Dermis microvascular lymphatic vessel endothelial cell (primary cell): ENCODE measurements at regions not wholly inside any gene's neighbourhood (a gene's known extent, or its start where the extent isn't known, plus 50 kb on each side); places are given as distances from the start of the nearest gene placed in this dataset.
"Not testable (repeated sequence)": the region's sequence is repeated elsewhere in the genome, so short reads cannot be mapped to it uniquely, and the experiment has no call there.

ENCODE experiments used
- DNase-seq, 2 donors: peaks; one replicate each; pipeline versions ENCODE4 v3.0.0 to v3.0.0-alpha.2; 2010; ENCODE audit warnings: low read depth in 2 of 2

DNA sequence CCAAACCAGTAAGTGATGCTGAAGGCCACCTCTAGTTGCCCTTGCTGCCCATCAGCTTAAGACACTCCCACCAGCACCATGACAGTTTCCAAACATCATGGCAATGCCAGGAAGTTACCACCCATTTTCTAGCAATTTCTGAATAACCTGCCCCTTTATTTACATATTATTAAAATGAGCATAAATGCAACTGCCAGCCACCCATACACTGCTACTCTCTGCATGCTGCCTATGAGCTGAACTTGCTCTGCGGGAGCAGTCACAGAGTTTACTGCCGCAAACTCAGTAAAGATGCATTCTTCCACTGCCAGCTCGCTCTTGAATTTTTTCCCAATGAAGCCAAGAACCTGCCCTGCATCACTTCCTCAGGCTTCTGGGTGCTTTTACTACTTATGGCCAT lies 212.6 kb downstream of the SH2D4B start:
- DNase-seq, result no peak

DNA sequence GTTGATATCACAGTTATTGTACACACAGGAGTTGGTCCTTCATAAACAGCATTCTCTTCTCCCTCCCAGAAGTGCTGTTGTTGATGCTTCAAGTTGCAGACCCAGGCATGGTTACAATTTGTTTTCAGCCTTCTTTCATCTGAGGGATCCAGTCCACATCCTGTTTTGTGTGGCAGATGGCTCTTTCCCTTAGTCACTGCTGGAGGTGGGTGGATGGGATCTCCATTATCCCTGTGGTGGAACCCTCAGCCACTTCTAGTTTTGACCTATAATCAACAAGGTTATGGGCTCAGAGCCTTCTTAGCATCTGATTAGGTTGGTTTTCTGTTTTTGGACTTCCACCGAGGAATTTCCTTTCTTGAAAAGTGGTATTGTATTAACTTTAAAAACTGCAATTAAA lies 214.2 kb downstream of the SH2D4B start:
- no peak for DNase-seq

GRCh38 chr10:80753612-80754011 lies 215.9 kb downstream of the SH2D4B start:
- DNase-seq, result no peak

DNA sequence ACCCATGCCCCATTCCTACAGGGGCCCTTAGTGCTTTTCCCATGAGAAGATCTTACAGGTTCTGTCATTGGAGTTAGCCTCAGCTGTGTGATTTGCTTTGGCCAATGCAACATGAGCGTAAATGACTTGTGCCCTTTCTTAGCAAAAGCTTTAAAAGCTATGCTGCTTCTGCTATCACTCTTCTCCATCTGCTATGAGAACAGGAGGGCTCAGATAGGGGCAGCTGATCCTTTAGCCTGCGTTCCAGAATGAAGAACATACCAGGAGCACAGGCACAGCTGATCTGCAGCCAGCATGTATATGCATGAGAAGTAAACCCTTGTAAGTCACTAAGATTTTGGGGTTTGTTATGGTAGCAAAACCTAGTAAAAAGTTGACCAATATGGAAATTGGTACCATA lies 218.2 kb downstream of the SH2D4B start:
- no peak for DNase-seq

DNA sequence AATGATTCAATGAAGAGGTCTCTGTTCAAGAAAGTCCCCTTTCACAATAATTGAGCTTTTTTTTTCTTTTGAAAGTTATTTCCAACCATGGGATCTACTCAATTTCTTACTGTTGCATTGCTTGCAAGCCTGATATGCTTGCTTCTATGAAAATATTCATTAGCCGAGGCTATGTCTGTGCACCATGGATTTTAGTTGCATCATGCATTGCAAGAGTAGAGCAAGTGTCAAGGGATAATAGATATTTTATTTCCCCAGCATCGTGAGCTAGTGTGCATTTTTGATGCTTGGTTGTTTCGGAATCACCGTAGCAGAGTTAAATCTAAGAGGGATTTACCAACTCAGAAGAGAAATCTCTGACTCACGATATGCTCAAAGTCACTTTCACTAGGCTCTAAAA lies 222.0 kb downstream of the SH2D4B start:
- DNase-seq, result no peak

DNA sequence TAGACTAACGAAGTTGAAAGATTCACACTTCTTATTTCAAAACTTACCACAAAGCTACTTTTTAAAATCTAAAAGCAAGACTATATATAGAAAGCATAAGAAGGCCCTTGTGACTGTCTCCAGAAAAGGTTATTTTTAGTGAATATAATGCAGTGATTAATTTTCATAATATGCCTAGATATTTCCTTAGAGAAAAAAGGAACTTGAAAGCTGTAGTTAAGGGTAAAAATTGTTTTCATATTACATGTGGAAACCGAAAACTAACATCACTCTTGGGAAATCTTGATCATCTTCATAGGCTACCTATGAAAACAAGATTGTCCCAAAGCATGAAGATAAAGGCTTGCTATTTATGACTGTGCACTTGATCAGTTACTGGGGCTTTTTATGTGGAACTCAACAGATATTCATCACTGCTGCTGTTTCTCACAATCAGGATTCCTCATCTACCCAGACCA lies 223.2 kb downstream of the SH2D4B start:
- DNase-seq, result no peak

- no peak for DNase-seq
Observed at GRCh38 chr10:80767963-80768362, 230.3 kb downstream of the SH2D4B start.

DNA sequence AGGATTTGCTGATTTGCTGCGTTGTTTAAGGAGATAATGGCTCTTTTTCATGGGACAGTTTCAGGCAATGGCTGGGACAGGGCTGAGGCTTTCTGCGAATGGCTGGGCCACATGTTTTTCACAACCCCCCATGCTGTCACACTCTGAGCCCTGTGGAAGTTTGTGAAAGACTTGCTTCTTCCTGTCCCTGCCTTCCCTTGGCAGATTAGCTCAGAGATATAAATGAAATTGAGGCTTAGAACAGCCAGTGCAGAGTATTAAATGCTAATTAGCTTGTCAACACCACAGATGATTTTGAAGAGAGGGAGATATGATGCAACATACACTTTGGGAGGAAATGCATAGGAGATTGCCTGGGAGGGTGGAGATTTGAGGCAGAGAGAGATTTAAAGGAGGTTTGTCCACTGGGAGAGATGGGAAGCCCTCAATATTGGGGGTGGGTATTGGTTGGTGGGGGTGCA lies 232.0 kb downstream of the SH2D4B start:
- no peak for DNase-seq

- no peak for DNase-seq
Observed at GRCh38 chr10:80770239-80770638, 232.5 kb downstream of the SH2D4B start.

GRCh38 chr10:80771285-80771684 lies 233.6 kb downstream of the SH2D4B start:
- no peak for DNase-seq

DNA sequence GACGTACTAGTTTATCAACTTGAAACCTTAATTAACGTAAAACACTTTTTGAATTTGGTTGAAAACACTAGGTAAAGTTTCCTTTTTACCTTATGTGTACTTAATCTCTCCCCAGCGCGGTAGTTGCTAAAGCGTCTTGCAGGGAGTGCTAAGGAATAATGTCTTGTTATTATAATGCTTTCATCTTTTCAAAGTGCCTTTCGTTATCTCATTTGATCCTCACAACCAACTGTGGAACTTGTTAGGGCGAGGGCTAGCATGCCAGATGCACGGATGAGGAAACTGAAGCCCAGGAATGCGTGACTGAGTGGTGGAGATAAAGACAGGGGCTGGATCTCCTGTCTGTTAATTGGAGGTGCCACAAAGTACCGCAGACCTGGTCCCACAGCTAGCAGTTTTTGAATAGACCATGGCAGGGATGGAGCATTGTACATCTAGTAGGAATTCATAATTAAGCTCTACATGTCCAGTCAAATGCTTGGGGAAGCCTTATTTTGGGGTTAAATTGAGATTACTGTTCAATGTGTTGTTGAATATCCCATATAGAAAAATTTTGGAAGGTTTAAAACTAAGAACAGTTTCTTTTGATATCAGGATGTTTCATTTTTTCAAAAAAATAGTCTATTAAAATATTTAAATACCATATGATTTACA lies 234.3 kb downstream of the SH2D4B start:
- DNase-seq, result no peak

GRCh38 chr10:80772596-80772995 lies 234.9 kb downstream of the SH2D4B start:
- DNase-seq, result no peak

GRCh38 chr10:80784695-80785094 lies 247.0 kb downstream of the SH2D4B start:
- DNase-seq, result no peak

- no peak for DNase-seq
Observed at GRCh38 chr10:80786322-80786721, 248.6 kb downstream of the SH2D4B start.

- DNase-seq, result no peak
Observed at GRCh38 chr10:80787952-80788351, 250.2 kb downstream of the SH2D4B start.

GRCh38 chr10:80794994-80795393 lies 257.3 kb downstream of the SH2D4B start:
- DNase-seq, result no peak

DNA sequence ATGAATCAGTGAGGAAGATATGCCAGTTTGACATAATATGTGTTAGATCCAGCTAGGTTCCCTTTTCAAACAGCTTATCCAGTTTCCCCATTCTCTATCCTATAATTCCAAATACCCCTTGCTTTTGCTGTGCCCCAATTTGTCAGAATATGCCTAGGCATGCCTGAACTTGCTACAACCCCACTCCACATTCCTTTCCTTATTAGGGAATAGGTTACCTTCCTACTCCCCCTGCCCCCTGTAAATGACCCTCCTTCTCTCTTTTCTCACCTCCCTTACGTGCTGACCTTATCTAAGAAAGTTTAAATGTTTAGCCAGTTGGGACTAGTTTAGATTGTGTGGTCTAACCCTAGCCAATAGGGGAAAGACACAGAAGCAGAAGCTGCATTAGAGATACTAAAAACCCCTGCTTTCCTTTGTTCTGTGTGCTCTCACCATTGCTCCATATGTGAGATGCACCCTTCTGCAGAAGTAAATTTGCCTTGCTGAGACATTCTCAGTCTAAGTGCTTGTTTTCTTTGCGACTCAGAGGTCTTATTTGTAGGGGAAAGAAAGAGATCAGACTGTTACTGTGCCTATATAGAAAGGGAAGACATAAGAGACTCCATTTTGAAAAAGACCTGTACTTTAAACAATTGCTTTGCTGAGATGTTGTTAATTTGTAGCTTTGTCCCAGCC lies 267.8 kb downstream of the SH2D4B start:
- no peak for DNase-seq

DNA sequence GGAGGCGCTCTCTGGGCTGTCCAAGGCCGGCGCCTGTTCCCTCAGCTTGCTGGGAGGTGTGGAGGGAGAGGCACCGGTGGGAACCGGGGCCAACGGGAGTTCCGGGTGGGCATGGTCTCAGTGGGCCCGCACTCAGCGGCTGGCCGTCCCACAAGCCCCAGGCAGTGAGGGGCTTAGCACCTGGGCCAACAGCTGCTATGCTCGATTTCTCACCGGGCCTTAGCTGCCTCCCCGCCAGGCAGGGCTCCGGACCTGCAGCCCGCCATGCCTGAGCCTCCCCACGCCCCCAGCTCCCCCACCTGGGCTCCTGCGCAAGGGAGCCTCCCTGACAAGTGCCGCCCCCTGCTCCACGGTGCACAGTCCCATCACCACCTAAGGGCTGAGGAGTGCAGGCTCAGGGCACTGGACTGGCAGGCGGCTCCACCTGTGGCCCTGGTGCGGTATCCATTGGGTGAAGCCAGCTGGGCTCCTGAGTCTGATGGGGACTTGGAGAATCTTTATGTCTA lies 276.5 kb downstream of the SH2D4B start:
- DNase-seq, result no peak

GRCh38 chr10:80829151-80829550 lies 291.4 kb downstream of the SH2D4B start:
- DNase-seq, result no peak

GRCh38 chr10:80829562-80829961 lies 291.9 kb downstream of the SH2D4B start:
- DNase-seq, result no peak

DNA sequence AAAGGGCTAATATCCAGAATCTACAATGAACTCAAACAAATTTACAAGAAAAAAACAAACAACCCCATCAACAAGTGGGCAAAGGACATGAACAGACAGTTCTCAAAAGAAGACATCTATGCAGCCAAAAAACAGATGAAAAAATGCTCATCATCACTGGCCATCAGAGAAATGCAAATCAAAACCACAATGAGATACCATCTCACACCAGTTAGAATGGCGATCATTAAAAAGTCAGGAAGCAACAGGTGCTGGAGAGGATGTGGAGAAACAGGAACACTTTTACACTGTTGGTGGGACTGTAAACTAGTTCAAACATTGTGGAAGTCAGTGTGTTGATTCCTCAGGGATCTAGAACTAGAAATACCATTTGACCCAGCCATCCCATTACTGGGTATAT lies 295.0 kb downstream of the SH2D4B start:
- not testable (repeated sequence) for DNase-seq

DNA sequence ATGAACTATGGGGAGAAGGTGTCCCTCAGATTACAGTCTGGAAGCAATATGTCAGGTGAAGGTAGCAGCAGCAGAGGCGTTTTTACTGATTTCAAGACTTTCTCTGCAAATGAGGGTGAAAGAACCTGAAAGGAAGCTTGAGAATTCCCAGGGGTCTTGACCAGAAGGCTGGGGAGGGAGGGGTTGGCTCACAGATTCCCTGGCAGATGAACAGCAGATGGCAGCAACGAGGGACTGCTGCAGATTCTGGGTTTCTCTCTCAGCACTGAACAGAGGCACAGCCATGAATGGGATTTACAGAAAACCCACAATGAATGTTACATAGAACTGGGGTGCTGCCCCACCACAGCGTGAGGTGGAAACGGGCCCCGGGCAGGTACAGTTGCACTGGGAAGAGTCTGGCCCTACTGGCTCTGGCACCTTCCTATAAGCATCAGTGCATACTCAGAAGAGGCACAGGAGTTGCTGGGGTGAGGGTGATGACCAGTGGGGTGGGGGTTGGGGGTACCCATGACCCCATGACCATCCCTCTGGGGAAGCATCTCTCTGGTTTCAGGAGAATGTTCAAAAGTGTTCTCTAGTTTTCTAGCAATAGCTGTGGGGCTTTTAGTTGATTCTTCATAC lies 317.8 kb downstream of the SH2D4B start:
- no peak for DNase-seq

GRCh38 chr10:80856186-80856585 lies 318.5 kb downstream of the SH2D4B start:
- DNase-seq, result no peak
